Loucy (cell line): ENCODE measurements at regions not wholly inside any gene's neighbourhood (a gene's known extent, or its start where the extent isn't known, plus 50 kb on each side); places are given as distances from the start of the nearest gene placed in this dataset.

Experiments
- H2AFZ ChIP-seq: fragments of 200-600 bp; sonication (generic); 2 replicates; pipeline ENCODE4 v1.6.0; 2016; ENCODE audit warnings: antibody characterized with exemption, mild to moderate bottlenecking, low read length, moderate library complexity
- H3F3A ChIP-seq: fragments of 200-600 bp; 2 replicates; pipeline ENCODE4 v1.6.0; 2016; ENCODE audit warnings: antibody characterized with exemption, low read depth, mild to moderate bottlenecking
- H3K27me3 ChIP-seq: fragments of 200-600 bp; sonication (generic); 2 replicates; pipeline ENCODE4 v1.6.1; 2014; ENCODE audit warnings: low read length, mild to moderate bottlenecking; ENCODE audit not compliant: insufficient read depth, poor library complexity, severe bottlenecking
- H3K36me3 ChIP-seq: fragments of 200-600 bp; sonication (generic); 2 replicates; pipeline ENCODE4 v1.6.1; 2016; ENCODE audit warnings: low read length; ENCODE audit not compliant: insufficient read depth
- H3K4me1 ChIP-seq: fragments of 200-600 bp; sonication (generic); 2 replicates; pipeline ENCODE4 v1.5.1; 2014; ENCODE audit warnings: low read length, mild to moderate bottlenecking; ENCODE audit not compliant: insufficient read depth, poor library complexity, severe bottlenecking
- H3K4me2 ChIP-seq: fragments of 200-600 bp; sonication (generic); 2 replicates; pipeline ENCODE4 v1.6.0; 2014; ENCODE audit warnings: antibody characterized with exemption, low read length, low read depth, mild to moderate bottlenecking; ENCODE audit not compliant: poor library complexity, severe bottlenecking
- H3K4me3 ChIP-seq: fragments of 200-600 bp; sonication (generic); 2 replicates; pipeline ENCODE4 v1.5.1; 2014; ENCODE audit warnings: low read length, mild to moderate bottlenecking, mixed read lengths; ENCODE audit not compliant: poor library complexity, severe bottlenecking
- H3K79me2 ChIP-seq: fragments of 200-600 bp; sonication (generic); 2 replicates; pipeline ENCODE4 v1.6.1; 2014; ENCODE audit warnings: low read length; ENCODE audit not compliant: insufficient read depth
- H3K9ac ChIP-seq: fragments of 200-600 bp; sonication (generic); 2 replicates; pipeline ENCODE4 v1.6.0; 2014; ENCODE audit warnings: mild to moderate bottlenecking, low read depth, low read length, moderate library complexity; ENCODE audit not compliant: poor library complexity, severe bottlenecking
- H3K9me2 ChIP-seq: fragments of 200-600 bp; sonication (generic); replicated peaks from 2 replicates; pipeline ENCODE4 v1.6.1; 2016; ENCODE audit warnings: low read depth, low read length, mixed read lengths
- H3K9me3 ChIP-seq: fragments of 200-600 bp; sonication (generic); 2 replicates; pipeline ENCODE4 v1.6.1; 2014; ENCODE audit warnings: mild to moderate bottlenecking, antibody characterized with exemption, low read length, low read depth; ENCODE audit not compliant: insufficient read depth
- H4K20me1 ChIP-seq: fragments of 200-600 bp; sonication (generic); 2 replicates; pipeline ENCODE4 v1.6.0; 2014; ENCODE audit warnings: antibody characterized with exemption, low read length, mild to moderate bottlenecking; ENCODE audit not compliant: insufficient read depth, poor library complexity, severe bottlenecking
- CTCF ChIP-seq: fragments of 200-600 bp; sonication (generic); conservative IDR thresholded peaks from 2 replicates; pipeline ENCODE4 v1.5.1; 2014; ENCODE audit warnings: mild to moderate bottlenecking, antibody characterized with exemption, low read length
- EZH2phosphoT487 ChIP-seq: fragments of 200-600 bp; IDR thresholded peaks from 2 replicates; pipeline ENCODE4 v1.6.1; 2018; ENCODE audit warnings: antibody characterized with exemption, mild to moderate bottlenecking, moderate library complexity, borderline replicate concordance

GRCh38 chr2:176931588-176932563 lies 280.7 kb upstream of the HNRNPA3 start:
- no peaks in the 10 kb centered on the region for H3K4me1 ChIP-seq
- H3K9ac ChIP-seq, result no peak overlapping the region
- no peak overlapping the region for H3K4me2 ChIP-seq

GRCh38 chr2:176934131-176934530 lies 278.5 kb upstream of the HNRNPA3 start:
- Histone ChIP-seq H3K36me3 (no peaks in the 10 kb centered on the region), H3K9me2 (no peaks in the 10 kb centered on the region), H3K4me1 (no peaks in the 10 kb centered on the region), H3F3A (no peaks in the 10 kb centered on the region), H4K20me1 (no peaks in the 10 kb centered on the region), H2AFZ (no peak overlapping the region), H3K9me3 (no peaks in the 10 kb centered on the region), H3K4me2 (no peak overlapping the region), H3K79me2 (no peaks in the 10 kb centered on the region), H3K9ac (no peak overlapping the region), H3K4me3 (no peak overlapping the region), H3K27me3 (no peaks in the 10 kb centered on the region)
- no peak for TF ChIP-seq CTCF
- TF ChIP-seq EZH2phosphoT487, result no peak

More at GRCh38 chr2:176931588-176932563, 280.7 kb upstream of the HNRNPA3 start:
- no peak overlapping the region for H2AFZ ChIP-seq
- H3K4me3 ChIP-seq, result no peak overlapping the region
- H3K36me3 ChIP-seq, result no peaks in the 10 kb centered on the region
- no peaks in the 10 kb centered on the region for H3K79me2 ChIP-seq
- no peaks in the 10 kb centered on the region for H3K9me3 ChIP-seq
- no peaks in the 10 kb centered on the region for H4K20me1 ChIP-seq
- no peaks in the 10 kb centered on the region for H3K9me2 ChIP-seq
- H3K27me3 ChIP-seq, result no peaks in the 10 kb centered on the region
- H3F3A ChIP-seq, result no peaks in the 10 kb centered on the region
- TF ChIP-seq CTCF (no peak), EZH2phosphoT487 (no peak)

- Histone ChIP-seq H3K79me2 (no peaks in the 10 kb centered on the region), H3K9ac (no peak overlapping the region), H3K4me2 (no peak overlapping the region), H3K9me2 (no peaks in the 10 kb centered on the region), H3K36me3 (no peaks in the 10 kb centered on the region), H2AFZ (no peak overlapping the region), H3K4me1 (no peaks in the 10 kb centered on the region), H3K9me3 (no peaks in the 10 kb centered on the region), H3K4me3 (no peak overlapping the region), H3K27me3 (no peaks in the 10 kb centered on the region), H4K20me1 (no peaks in the 10 kb centered on the region), H3F3A (no peaks in the 10 kb centered on the region)
- no peak for TF ChIP-seq EZH2phosphoT487
- TF ChIP-seq CTCF, result no peak
Observed at GRCh38 chr2:176934869-176935415, 277.7 kb upstream of the HNRNPA3 start.
